Keratinocyte (primary cell): ENCODE measurements at regions not wholly inside any gene's neighbourhood (a gene's known extent, or its start where the extent isn't known, plus 50 kb on each side); places are given as distances from the start of the nearest gene placed in this dataset.

Source experiments
- DNase-seq: peaks from one replicate; pipeline ENCODE4 v3.0.0-alpha.2; 2011; ENCODE audit warnings: low read depth, missing footprints, low spot score
- FAIRE-seq: peaks from 2 replicates; lab custom pipeline; 2011; peaks lifted over from hg19 to GRCh38; lab: Jason Lieb, UNC
- H2AFZ ChIP-seq: 2 replicates; pipeline ENCODE4 v1.6.0; 2012; ENCODE audit warnings: low read length, control low read depth, inconsistent platforms; ENCODE audit not compliant: control insufficient read depth
- H3K27ac ChIP-seq: 2 replicates; pipeline ENCODE4 v1.5.1; 2011; ENCODE audit warnings: low read length; ENCODE audit not compliant: control insufficient read depth, insufficient read depth
- H3K27me3 ChIP-seq: 3 replicates; pipeline ENCODE4 v1.6.0; 2011; ENCODE audit warnings: low read length; ENCODE audit not compliant: control insufficient read depth, insufficient read depth; ENCODE audit errors: extremely low read depth
- H3K36me3 ChIP-seq, 2 experiments: 2 replicates in 1 of 2; 3 replicates in 1 of 2; pipeline ENCODE4 v1.5.1; 2011; ENCODE audit warnings: low read length in 2 of 2, mild to moderate bottlenecking in 1 of 2; ENCODE audit not compliant: control insufficient read depth in 2 of 2, insufficient read depth in 2 of 2; ENCODE audit errors: extremely low read depth in 1 of 2
- H3K4me1 ChIP-seq: 3 replicates; pipeline ENCODE4 v1.5.1; 2011; ENCODE audit warnings: low read length; ENCODE audit not compliant: control insufficient read depth, insufficient read depth; ENCODE audit errors: extremely low read depth
- H3K4me2 ChIP-seq: 3 replicates; pipeline ENCODE4 v1.6.0; 2011; ENCODE audit warnings: low read depth, low read length; ENCODE audit not compliant: control insufficient read depth, insufficient read depth; ENCODE audit errors: extremely low read depth
- H3K4me3 ChIP-seq, 3 experiments: fragments of 200-600 bp in 1 of 3; sonication (generic) in 1 of 3; 2 replicates in 2 of 3; 3 replicates in 1 of 3; pipeline ENCODE4 v1.5.1; 2011 to 2016; ENCODE audit warnings: low read length in 3 of 3, mild to moderate bottlenecking in 3 of 3, control low read depth in 2 of 3, inconsistent platforms in 1 of 3, low read depth in 1 of 3, mixed read lengths in 1 of 3, mixed run types in 1 of 3, moderate library complexity in 1 of 3; ENCODE audit not compliant: control insufficient read depth in 2 of 3, insufficient read depth in 2 of 3; ENCODE audit errors: extremely low read depth in 1 of 3
- H3K79me2 ChIP-seq: 2 replicates; pipeline ENCODE4 v1.6.0; 2012; ENCODE audit warnings: low read length; ENCODE audit not compliant: control insufficient read depth, insufficient read depth
- H3K9ac ChIP-seq: 3 replicates; pipeline ENCODE4 v1.6.0; 2011; ENCODE audit warnings: low read length; ENCODE audit not compliant: control insufficient read depth, insufficient read depth; ENCODE audit errors: extremely low read depth
- H3K9me1 ChIP-seq: 3 replicates; pipeline ENCODE4 v1.6.0; 2011; ENCODE audit warnings: low read length; ENCODE audit not compliant: control insufficient read depth, insufficient read depth; ENCODE audit errors: extremely low read depth
- H3K9me3 ChIP-seq: 2 replicates; pipeline ENCODE4 v1.5.1; 2012; ENCODE audit warnings: low read depth, low read length; ENCODE audit not compliant: control insufficient read depth
- H4K20me1 ChIP-seq: 3 replicates; pipeline ENCODE4 v1.6.0; 2011; ENCODE audit warnings: low read length; ENCODE audit not compliant: control insufficient read depth, insufficient read depth; ENCODE audit errors: extremely low read depth
- EZH2 ChIP-seq: IDR thresholded peaks from one replicate; pipeline ENCODE4 v1.6.1; 2012; ENCODE audit warnings: inconsistent platforms, mild to moderate bottlenecking, low read length, moderate library complexity
- dilution Hi-C: fragments of 300-500 bp; cut with MboI; formaldehyde crosslinking; loops from one replicate; pipeline ENCODE4 v1.7.0; 2020; ENCODE audit warnings: low sequenced_read_pairs; ENCODE audit not compliant: extremely low pct_ligation_motif_present
- TF ChIP-seq, protein P1 (sequence below), 3 experiments: IDR thresholded peaks in 1 of 3; conservative IDR thresholded peaks in 1 of 3; optimal IDR thresholded peaks in 1 of 3; 2 replicates in 2 of 3; 3 replicates in 1 of 3; pipeline versions ENCODE3 to v1.5.1; 2011; ENCODE audit warnings: low read length in 3 of 3, mild to moderate bottlenecking in 3 of 3, moderate library complexity in 2 of 3, control low read depth in 1 of 3, inconsistent platforms in 1 of 3; ENCODE audit not compliant: insufficient read depth in 2 of 3; ENCODE audit errors: extremely low read depth in 1 of 3

DNA sequence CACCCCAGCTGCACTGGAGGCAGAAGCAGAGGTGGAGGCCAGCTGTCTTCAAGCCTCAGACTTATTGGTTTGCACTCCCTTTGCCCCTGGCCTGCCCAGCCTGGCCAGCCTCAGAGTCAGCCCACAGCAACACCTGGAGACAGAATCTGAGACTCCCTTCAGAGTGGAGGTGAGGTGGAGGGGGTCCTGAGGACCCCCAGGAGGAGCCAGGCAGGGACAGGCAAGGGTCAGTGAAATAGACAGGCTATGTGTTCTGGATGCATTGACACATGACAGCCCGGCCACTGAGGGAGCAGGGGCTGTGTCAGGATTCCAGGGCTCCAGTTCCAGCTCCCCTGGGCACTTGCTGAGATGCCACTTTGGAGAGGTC lies 309.7 kb downstream of the MYCN start:
- Histone ChIP-seq H3K27ac (no peak overlapping the region), H3K4me1 (no peaks in the 10 kb centered on the region), H3K79me2 (no peaks in the 10 kb centered on the region), H3K4me2 (no peak overlapping the region), H3K9me1 (no peaks in the 10 kb centered on the region), H2AFZ (no peak overlapping the region), H3K9me3 (no peaks in the 10 kb centered on the region), H4K20me1 (no peaks in the 10 kb centered on the region), H3K27me3 (no peaks in the 10 kb centered on the region), H3K4me3 (no peak overlapping the region), H3K9ac (no peak overlapping the region), H3K36me3 (no peaks in the 10 kb centered on the region)
- DNase-seq (no peak), FAIRE-seq (no peak)
- TF ChIP-seq, protein P1, sequence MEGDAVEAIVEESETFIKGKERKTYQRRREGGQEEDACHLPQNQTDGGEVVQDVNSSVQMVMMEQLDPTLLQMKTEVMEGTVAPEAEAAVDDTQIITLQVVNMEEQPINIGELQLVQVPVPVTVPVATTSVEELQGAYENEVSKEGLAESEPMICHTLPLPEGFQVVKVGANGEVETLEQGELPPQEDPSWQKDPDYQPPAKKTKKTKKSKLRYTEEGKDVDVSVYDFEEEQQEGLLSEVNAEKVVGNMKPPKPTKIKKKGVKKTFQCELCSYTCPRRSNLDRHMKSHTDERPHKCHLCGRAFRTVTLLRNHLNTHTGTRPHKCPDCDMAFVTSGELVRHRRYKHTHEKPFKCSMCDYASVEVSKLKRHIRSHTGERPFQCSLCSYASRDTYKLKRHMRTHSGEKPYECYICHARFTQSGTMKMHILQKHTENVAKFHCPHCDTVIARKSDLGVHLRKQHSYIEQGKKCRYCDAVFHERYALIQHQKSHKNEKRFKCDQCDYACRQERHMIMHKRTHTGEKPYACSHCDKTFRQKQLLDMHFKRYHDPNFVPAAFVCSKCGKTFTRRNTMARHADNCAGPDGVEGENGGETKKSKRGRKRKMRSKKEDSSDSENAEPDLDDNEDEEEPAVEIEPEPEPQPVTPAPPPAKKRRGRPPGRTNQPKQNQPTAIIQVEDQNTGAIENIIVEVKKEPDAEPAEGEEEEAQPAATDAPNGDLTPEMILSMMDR (optimal IDR thresholded peaks at IDR 0.05 in 1 of 3, IDR thresholded peaks at IDR 0.05 in 1 of 3, conservative IDR thresholded peaks at IDR 0.05 in 1 of 3; ENCODE audit: extremely low read depth in 1 of 3, insufficient read depth in 2 of 3, low read length in 3 of 3): no peak
- TF ChIP-seq EZH2: no peak
- dilution Hi-C loops: no loop called here

DNA sequence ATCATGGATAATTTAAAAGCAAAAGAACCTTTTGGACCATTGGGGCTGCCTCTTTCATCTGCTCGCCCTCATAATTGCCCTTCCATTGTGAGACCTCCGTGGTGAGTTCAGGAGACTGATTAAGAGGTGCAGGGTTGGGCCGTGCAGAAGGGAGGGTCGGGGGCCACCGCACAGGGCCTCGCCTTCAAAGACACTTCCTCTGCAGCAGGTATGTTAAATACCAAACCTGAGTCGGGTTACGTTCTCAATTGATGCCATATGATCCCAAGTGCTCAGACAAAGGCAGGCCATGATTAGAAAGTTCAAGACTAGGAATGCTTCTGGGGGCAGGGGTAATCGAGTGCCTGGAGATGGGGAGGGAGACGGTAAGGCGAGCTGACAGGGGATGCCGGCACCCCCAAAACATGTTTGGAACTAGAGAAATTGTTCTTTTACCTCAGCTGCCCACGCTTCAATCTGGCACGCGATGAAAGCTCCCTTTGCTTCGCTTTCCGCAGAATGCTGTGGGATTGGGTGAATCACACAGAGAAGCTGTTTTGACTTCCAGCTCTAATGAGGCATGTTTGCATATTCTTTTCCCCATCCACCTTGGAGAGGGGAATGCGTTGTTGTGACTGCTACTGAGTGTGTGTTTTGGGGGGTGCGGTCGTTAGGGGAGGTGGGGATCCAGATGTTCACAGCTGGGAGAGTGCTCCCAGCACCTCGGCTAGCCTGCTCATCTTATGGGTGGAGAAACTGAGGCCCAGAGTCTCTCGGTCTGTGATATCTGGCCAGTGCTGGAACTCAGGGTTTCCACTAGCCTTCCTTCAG lies 309.1 kb downstream of the MYCN start:
- H3K9me3 ChIP-seq: no peaks in the 10 kb centered on the region

More for the DNA sequence above, 309.1 kb downstream of the MYCN start:
- no peak overlapping the region for H3K27ac ChIP-seq
- no peaks in the 10 kb centered on the region for H3K79me2 ChIP-seq
- DNase-seq (no peak), FAIRE-seq (no peak)
- dilution Hi-C loops: no loop called here
- H2AFZ ChIP-seq: no peak overlapping the region
- no peaks in the 10 kb centered on the region for H3K4me1 ChIP-seq
- H3K4me3 ChIP-seq: no peak overlapping the region
- H3K4me2 ChIP-seq: no peak overlapping the region
- no peaks in the 10 kb centered on the region for H3K36me3 ChIP-seq
- H3K27me3 ChIP-seq: no peaks in the 10 kb centered on the region
- no peaks in the 10 kb centered on the region for H3K9me1 ChIP-seq
- no peak overlapping the region for H3K9ac ChIP-seq
- no peak for TF ChIP-seq EZH2
- TF ChIP-seq, protein P1 (optimal IDR thresholded peaks at IDR 0.05 in 1 of 3, IDR thresholded peaks at IDR 0.05 in 1 of 3, conservative IDR thresholded peaks at IDR 0.05 in 1 of 3; ENCODE audit: extremely low read depth in 1 of 3, insufficient read depth in 2 of 3, low read length in 3 of 3): no peak
- no peaks in the 10 kb centered on the region for H4K20me1 ChIP-seq
